ENCODE measurements at regions not wholly inside any gene's neighbourhood (a gene's known extent, or its start where the extent isn't known, plus 50 kb on each side); places are given as distances from the start of the nearest gene placed in this dataset.
"Not testable (repeated sequence)": the region's sequence is repeated elsewhere in the genome, so short reads cannot be mapped to it uniquely, and the experiment has no call there.

DNA sequence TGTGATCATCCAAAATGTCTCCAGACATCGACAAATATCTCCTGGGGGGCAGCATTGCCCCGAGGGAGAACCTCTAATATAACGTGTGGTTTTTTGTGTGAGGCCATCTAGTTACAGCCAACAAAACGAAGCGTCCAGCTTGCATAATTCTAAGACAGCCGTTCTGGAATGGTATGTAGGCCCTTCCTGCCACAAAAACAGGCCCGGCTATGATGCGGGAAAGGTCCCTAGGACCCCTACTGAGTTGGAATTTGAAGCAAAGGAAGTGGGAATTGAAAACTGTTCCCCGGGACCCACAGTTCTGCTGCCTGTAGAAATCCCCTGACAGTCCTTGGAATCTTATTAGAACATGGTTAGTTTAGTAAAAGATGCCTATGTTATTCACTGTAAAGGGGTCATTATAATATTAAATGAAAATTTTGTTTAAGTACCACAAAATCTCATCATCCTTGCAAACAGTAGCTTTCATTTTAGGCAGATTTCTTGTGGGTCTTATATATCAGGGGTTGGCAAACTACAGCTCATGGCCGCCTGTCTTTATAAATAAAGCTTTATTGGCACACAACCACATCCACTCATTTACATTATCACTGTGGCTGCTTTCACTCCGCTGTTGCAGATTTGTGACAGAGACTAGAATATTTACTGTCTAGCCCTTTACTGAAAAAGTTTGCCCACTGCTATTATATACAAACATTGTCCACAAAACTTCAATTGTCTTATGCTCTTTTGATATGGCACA, 70.7 kb downstream of the MSX2 start:
- Histone ChIP-seq H3K27me3 (ENCODE audit: control insufficient read depth in 2 of 2, insufficient read depth in 1 of 2, low read length in 1 of 2) (peaks cover 0 to 5% of the 10 kb centered on the region in 2 donors), H3K4me3 (ENCODE audit: low read length in 2 of 2) (no peak overlapping the region)
- DNase-seq (ENCODE audit: low read depth in 6 of 9, low spot score in 9 of 9) = no peak

GRCh38 chr5:174793684-174794328, 69.4 kb downstream of the MSX2 start:
- Histone ChIP-seq H3K27me3 (ENCODE audit: control insufficient read depth in 2 of 2, insufficient read depth in 1 of 2, low read length in 1 of 2) (peaks cover 0 to 5% of the 10 kb centered on the region in 2 donors), H3K4me1 (ENCODE audit: control insufficient read depth in 2 of 2, insufficient read depth in 2 of 2, low read length in 2 of 2) (no peaks in the 10 kb centered on the region), H3K9me3 (ENCODE audit: control insufficient read depth in 2 of 2, insufficient read depth in 1 of 2, low read length in 1 of 2) (no peaks in the 10 kb centered on the region), H3K36me3 (ENCODE audit: control insufficient read depth in 2 of 2, insufficient read depth in 2 of 2, low read length in 1 of 2) (no peaks in the 10 kb centered on the region), H3K4me3 (ENCODE audit: low read length in 2 of 2) (no peak overlapping the region), H3K27ac (ENCODE audit: low read depth in 1 of 2, low read length in 1 of 2) (no peak overlapping the region)
- WGBS = 4% methylated on average over 31 of the region's 31 CpGs
- DNase-seq (ENCODE audit: low read depth in 6 of 9, low spot score in 9 of 9) = peak in 7 of 9 donors; percentile 8 to 44 (median 11)

More for the DNA sequence above, 70.7 kb downstream of the MSX2 start:
- Histone ChIP-seq H3K4me1 (ENCODE audit: control insufficient read depth in 2 of 2, insufficient read depth in 2 of 2, low read length in 2 of 2) (no peaks in the 10 kb centered on the region), H3K9me3 (ENCODE audit: control insufficient read depth in 2 of 2, insufficient read depth in 1 of 2, low read length in 1 of 2) (no peaks in the 10 kb centered on the region), H3K36me3 (ENCODE audit: control insufficient read depth in 2 of 2, insufficient read depth in 2 of 2, low read length in 1 of 2) (no peaks in the 10 kb centered on the region), H3K27ac (ENCODE audit: low read depth in 1 of 2, low read length in 1 of 2) (no peak overlapping the region)
- 51% methylated on average over 11 of the region's 11 CpGs for WGBS

DNA sequence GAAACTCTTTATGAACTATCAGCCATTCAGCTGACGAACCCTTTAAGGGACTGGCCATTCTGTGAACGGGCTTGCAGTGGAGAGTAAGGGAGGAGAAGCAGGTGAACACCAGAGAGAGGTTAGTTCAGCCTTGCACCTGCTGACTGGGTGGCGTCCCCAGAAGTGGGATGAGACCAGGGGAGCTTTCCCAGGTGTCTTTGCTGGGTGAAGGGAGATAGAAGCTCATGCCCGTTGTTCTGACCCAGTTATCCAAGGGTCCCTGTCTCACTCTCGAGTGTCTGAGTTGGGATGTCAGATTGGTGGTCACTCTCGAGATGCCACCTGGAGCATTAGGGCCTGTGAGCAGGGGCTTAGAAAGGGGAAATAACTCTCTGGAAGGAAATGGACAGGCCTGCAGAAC, 68.7 kb downstream of the MSX2 start:
- Histone ChIP-seq H3K27me3 (ENCODE audit: control insufficient read depth in 2 of 2, insufficient read depth in 1 of 2, low read length in 1 of 2) (peaks cover 0 to 3% of the 10 kb centered on the region in 2 donors), H3K4me1 (ENCODE audit: control insufficient read depth in 2 of 2, insufficient read depth in 2 of 2, low read length in 2 of 2) (no peaks in the 10 kb centered on the region), H3K36me3 (ENCODE audit: control insufficient read depth in 2 of 2, insufficient read depth in 2 of 2, low read length in 1 of 2) (no peaks in the 10 kb centered on the region), H3K4me3 (ENCODE audit: low read length in 2 of 2) (no peak overlapping the region), H3K9me3 (ENCODE audit: control insufficient read depth in 2 of 2, insufficient read depth in 1 of 2, low read length in 1 of 2) (no peaks in the 10 kb centered on the region), H3K27ac (ENCODE audit: low read depth in 1 of 2, low read length in 1 of 2) (no peak overlapping the region)
- 68% methylated on average over 6 of the region's 6 CpGs for WGBS
- DNase-seq (ENCODE audit: low read depth in 6 of 9, low spot score in 9 of 9) = no peak

- not testable (repeated sequence) for H3K36me3 ChIP-seq (ENCODE audit: control insufficient read depth in 2 of 2, insufficient read depth in 2 of 2, low read length in 1 of 2)
Measured at GRCh38 chr5:174792265-174792664, 67.9 kb downstream of the MSX2 start.

GRCh38 chr5:174790906-174791305, 66.5 kb downstream of the MSX2 start:
- H3K27ac ChIP-seq (ENCODE audit: low read depth in 1 of 2, low read length in 1 of 2) = no peak overlapping the region
- H3K4me3 ChIP-seq (ENCODE audit: low read length in 2 of 2) = no peak overlapping the region
- no peaks in the 10 kb centered on the region for H3K4me1 ChIP-seq (ENCODE audit: control insufficient read depth in 2 of 2, insufficient read depth in 2 of 2, low read length in 2 of 2)
- H3K36me3 ChIP-seq (ENCODE audit: control insufficient read depth in 2 of 2, insufficient read depth in 2 of 2, low read length in 1 of 2) = no peaks in the 10 kb centered on the region
- 10% methylated on average over 4 of the region's 4 CpGs for WGBS
- DNase-seq (ENCODE audit: low read depth in 6 of 9, low spot score in 9 of 9) = no peak
- no peaks in the 10 kb centered on the region for H3K9me3 ChIP-seq (ENCODE audit: control insufficient read depth in 2 of 2, insufficient read depth in 1 of 2, low read length in 1 of 2)
- H3K27me3 ChIP-seq (ENCODE audit: control insufficient read depth in 2 of 2, insufficient read depth in 1 of 2, low read length in 1 of 2) = peaks cover 0 to 3% of the 10 kb centered on the region in 2 donors

More at GRCh38 chr5:174792265-174792664, 67.9 kb downstream of the MSX2 start:
- H3K27ac ChIP-seq (ENCODE audit: low read depth in 1 of 2, low read length in 1 of 2); H3K9me3 ChIP-seq (ENCODE audit: control insufficient read depth in 2 of 2, insufficient read depth in 1 of 2, low read length in 1 of 2); DNase-seq (ENCODE audit: low read depth in 6 of 9, low spot score in 9 of 9); H3K4me1 ChIP-seq (ENCODE audit: control insufficient read depth in 2 of 2, insufficient read depth in 2 of 2, low read length in 2 of 2); H3K27me3 ChIP-seq (ENCODE audit: control insufficient read depth in 2 of 2, insufficient read depth in 1 of 2, low read length in 1 of 2); H3K4me3 ChIP-seq (ENCODE audit: low read length in 2 of 2): not testable (repeated sequence)
- 66% methylated on average over 1 of the region's 1 CpG for WGBS

- no peak overlapping the region for H3K27ac ChIP-seq (ENCODE audit: low read depth in 1 of 2, low read length in 1 of 2)
- H3K27me3 ChIP-seq (ENCODE audit: control insufficient read depth in 2 of 2, insufficient read depth in 1 of 2, low read length in 1 of 2) = peaks cover 0 to 3% of the 10 kb centered on the region in 2 donors
- H3K4me3 ChIP-seq (ENCODE audit: low read length in 2 of 2) = no peak overlapping the region
- no peak for DNase-seq (ENCODE audit: low read depth in 6 of 9, low spot score in 9 of 9)
- H3K36me3 ChIP-seq (ENCODE audit: control insufficient read depth in 2 of 2, insufficient read depth in 2 of 2, low read length in 1 of 2) = no peaks in the 10 kb centered on the region
- no peaks in the 10 kb centered on the region for H3K4me1 ChIP-seq (ENCODE audit: control insufficient read depth in 2 of 2, insufficient read depth in 2 of 2, low read length in 2 of 2)
- WGBS = 92% methylated on average over 4 of the region's 4 CpGs
- H3K9me3 ChIP-seq (ENCODE audit: control insufficient read depth in 2 of 2, insufficient read depth in 1 of 2, low read length in 1 of 2) = no peaks in the 10 kb centered on the region
Measured at GRCh38 chr5:174789596-174789995, 65.2 kb downstream of the MSX2 start.

GRCh38 chr5:174785120-174785680, 60.8 kb downstream of the MSX2 start:
- Histone ChIP-seq H3K4me3 (ENCODE audit: low read length in 2 of 2) (no peak overlapping the region), H3K36me3 (ENCODE audit: control insufficient read depth in 2 of 2, insufficient read depth in 2 of 2, low read length in 1 of 2) (no peaks in the 10 kb centered on the region), H3K4me1 (ENCODE audit: control insufficient read depth in 2 of 2, insufficient read depth in 2 of 2, low read length in 2 of 2) (no peaks in the 10 kb centered on the region), H3K27ac (ENCODE audit: low read depth in 1 of 2, low read length in 1 of 2) (no peak overlapping the region), H3K9me3 (ENCODE audit: control insufficient read depth in 2 of 2, insufficient read depth in 1 of 2, low read length in 1 of 2) (no peaks in the 10 kb centered on the region), H3K27me3 (ENCODE audit: control insufficient read depth in 2 of 2, insufficient read depth in 1 of 2, low read length in 1 of 2) (no peaks in the 10 kb centered on the region)
- 91% methylated on average over 5 of the region's 5 CpGs for WGBS
- DNase-seq (ENCODE audit: low read depth in 6 of 9, low spot score in 9 of 9) = no peak
